ENCODE measurements at regions not wholly inside any gene's neighbourhood (a gene's known extent, or its start where the extent isn't known, plus 50 kb on each side); places are given as distances from the start of the nearest gene placed in this dataset.

- no peak for TF ChIP-seq CTCF (IDR thresholded peaks at IDR 0.05)
- Histone ChIP-seq H3K9ac (ENCODE audit: low read depth in 2 of 2, low read length in 2 of 2) (no peak overlapping the region), H3K27ac (no peak overlapping the region), H3K9me3 (no peaks in the 10 kb centered on the region), H3K36me3 (no peaks in the 10 kb centered on the region), H3K4me1 (no peaks in the 10 kb centered on the region), H3K27me3 (no peaks in the 10 kb centered on the region), H3K4me3 (no peak overlapping the region)
- no peak for DNase-seq
- intact Hi-C loops (cut with DNase I): no loop called here
Observed at GRCh38 chr18:10374195-10374594, 80.2 kb upstream of the APCDD1 start.

DNA sequence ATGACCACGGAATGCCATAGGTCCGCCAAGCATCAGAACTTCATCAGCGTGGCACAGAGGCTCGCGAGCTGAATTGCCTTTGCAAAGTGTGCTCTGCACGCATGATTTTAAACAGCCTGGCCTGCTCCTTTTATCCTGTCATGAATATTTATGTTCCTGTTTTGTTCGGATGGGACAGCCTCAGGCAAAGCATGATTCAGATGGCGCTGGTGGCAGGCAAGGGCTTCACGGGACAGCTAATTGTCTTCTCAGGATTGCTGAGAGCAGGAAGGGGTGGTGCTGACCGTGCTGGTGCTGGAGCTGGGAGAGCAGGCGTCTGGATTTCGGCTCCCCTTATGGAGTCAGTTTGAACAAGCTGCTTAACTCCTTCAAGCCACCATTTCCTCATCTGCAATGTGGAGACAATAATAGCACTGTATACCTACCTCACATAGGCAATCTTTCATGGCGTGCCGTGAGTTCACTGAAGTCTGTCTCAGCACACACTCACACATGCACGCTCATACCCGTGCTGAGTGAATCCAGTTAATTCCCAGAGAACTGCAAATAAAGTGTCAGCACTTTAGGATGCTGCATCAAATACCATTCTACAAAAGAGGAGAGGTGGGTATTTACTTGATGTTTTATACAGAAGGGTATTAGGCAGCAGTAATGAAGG lies 79.7 kb upstream of the APCDD1 start:
- Histone ChIP-seq H3K9ac (ENCODE audit: low read depth in 2 of 2, low read length in 2 of 2) (no peak overlapping the region), H3K9me3 (no peaks in the 10 kb centered on the region), H3K36me3 (no peaks in the 10 kb centered on the region), H3K4me3 (no peak overlapping the region), H3K27me3 (no peaks in the 10 kb centered on the region), H3K27ac (no peak overlapping the region), H3K4me1 (no peaks in the 10 kb centered on the region)
- DNase-seq: no peak
- no peak for TF ChIP-seq CTCF (IDR thresholded peaks at IDR 0.05)
- intact Hi-C loops (cut with DNase I): no loop called here

- H3K9ac ChIP-seq (ENCODE audit: low read depth in 2 of 2, low read length in 2 of 2): no peak overlapping the region
- no peak for TF ChIP-seq CTCF (IDR thresholded peaks at IDR 0.05)
- H3K27ac ChIP-seq: no peak overlapping the region
- H3K9me3 ChIP-seq: no peaks in the 10 kb centered on the region
- no peaks in the 10 kb centered on the region for H3K27me3 ChIP-seq
- intact Hi-C loops (cut with DNase I): no loop called here
- H3K4me1 ChIP-seq: no peaks in the 10 kb centered on the region
- H3K36me3 ChIP-seq: no peaks in the 10 kb centered on the region
- H3K4me3 ChIP-seq: no peak overlapping the region
- no peak for DNase-seq
Observed at GRCh38 chr18:10376731-10377130, 77.7 kb upstream of the APCDD1 start.

DNA sequence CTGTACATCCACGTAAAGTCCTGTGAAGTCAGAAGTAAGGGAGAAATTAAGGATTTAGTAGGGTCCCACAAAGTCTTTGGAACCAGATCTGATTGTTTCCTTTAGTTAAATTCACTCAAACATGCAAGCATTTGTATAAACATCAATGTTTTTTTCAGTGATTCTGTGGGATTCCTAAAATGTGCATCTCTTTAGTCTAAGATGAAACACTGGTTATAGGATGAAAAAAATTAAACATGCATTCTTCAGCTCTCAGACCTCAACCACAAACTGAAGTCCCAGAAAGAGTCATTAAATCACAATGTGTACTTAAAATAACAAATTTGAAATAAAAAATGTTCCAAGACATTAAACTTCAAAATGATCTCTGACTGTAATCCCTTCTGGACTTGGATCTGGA lies 76.5 kb upstream of the APCDD1 start:
- intact Hi-C loops (cut with DNase I): no loop called here
- H3K9me3 ChIP-seq: no peaks in the 10 kb centered on the region
- no peak for DNase-seq
- no peak overlapping the region for H3K9ac ChIP-seq (ENCODE audit: low read depth in 2 of 2, low read length in 2 of 2)
- H3K4me3 ChIP-seq: no peak overlapping the region
- no peaks in the 10 kb centered on the region for H3K27me3 ChIP-seq
- H3K27ac ChIP-seq: no peak overlapping the region
- TF ChIP-seq CTCF (IDR thresholded peaks at IDR 0.05): no peak
- no peaks in the 10 kb centered on the region for H3K4me1 ChIP-seq
- H3K36me3 ChIP-seq: no peaks in the 10 kb centered on the region

DNA sequence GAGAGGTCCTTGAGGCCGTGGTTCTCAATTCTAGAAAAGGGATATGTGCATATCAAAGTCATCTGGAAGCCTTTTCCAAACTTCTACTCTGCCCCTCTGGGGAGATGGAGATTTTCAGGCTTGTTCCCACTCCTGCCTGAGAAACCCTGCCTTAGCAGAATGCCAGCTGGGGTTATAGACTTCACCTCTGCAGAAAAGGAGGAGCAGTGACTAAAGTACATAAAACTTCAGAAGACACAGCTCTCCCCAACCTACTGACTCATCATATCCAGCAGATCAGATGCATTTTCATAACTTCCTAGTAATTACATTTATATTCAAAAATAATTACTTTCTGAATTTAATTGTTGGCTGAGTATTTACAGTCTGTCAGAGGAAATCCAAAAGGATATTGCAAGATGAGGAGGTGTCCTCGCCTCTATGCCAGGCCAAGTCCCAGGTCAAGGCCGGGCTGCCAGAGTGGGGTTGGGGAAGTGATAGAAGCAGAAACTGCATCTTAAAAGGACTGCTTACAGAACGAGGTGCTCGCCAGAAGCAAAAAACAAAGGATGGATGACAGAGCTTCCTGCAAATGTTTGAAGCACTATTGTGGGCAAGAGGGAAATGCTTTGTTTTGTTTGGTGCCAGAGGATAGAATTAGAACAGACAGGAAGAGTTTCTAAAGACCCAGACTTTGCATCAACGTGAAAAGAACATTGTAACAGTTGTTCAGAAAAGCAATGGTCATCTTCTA lies 75.6 kb upstream of the APCDD1 start:
- no peak for TF ChIP-seq CTCF (IDR thresholded peaks at IDR 0.05)
- Histone ChIP-seq H3K27me3 (no peaks in the 10 kb centered on the region), H3K9me3 (no peaks in the 10 kb centered on the region), H3K36me3 (no peaks in the 10 kb centered on the region), H3K4me3 (no peak overlapping the region), H3K4me1 (no peaks in the 10 kb centered on the region), H3K27ac (no peak overlapping the region), H3K9ac (ENCODE audit: low read depth in 2 of 2, low read length in 2 of 2) (no peak overlapping the region)
- intact Hi-C loops (cut with DNase I): no loop called here
- no peak for DNase-seq

Data from colonic mucosa (tissue), 4 donors.